ENCODE measurements at regions not wholly inside any gene's neighbourhood (a gene's known extent, or its start where the extent isn't known, plus 50 kb on each side); places are given as distances from the start of the nearest gene placed in this dataset.

GRCh38 chr4:95625020-95625419 lies 76.2 kb upstream of the UNC5C start:
- no peak for TF ChIP-seq CTCF (IDR thresholded peaks at IDR 0.05; ENCODE audit: insufficient read depth, low read depth, low read length, missing control alignments)
- no peak for DNase-seq (ENCODE audit: low read depth)
- no peak overlapping the region for H3K4me3 ChIP-seq (ENCODE audit: low read length)

GRCh38 chr4:95619525-95620443 lies 71.0 kb upstream of the UNC5C start:
- H3K4me3 ChIP-seq (ENCODE audit: low read length): no peak overlapping the region
- no peak for DNase-seq (ENCODE audit: low read depth)
- no peak for TF ChIP-seq CTCF (IDR thresholded peaks at IDR 0.05; ENCODE audit: insufficient read depth, low read depth, low read length, missing control alignments)

- no peak for DNase-seq (ENCODE audit: low read depth)
- TF ChIP-seq CTCF (IDR thresholded peaks at IDR 0.05; ENCODE audit: insufficient read depth, low read depth, low read length, missing control alignments): no peak
- no peak overlapping the region for H3K4me3 ChIP-seq (ENCODE audit: low read length)
Observed at GRCh38 chr4:95614684-95615205, 66.0 kb upstream of the UNC5C start.

GRCh38 chr4:95610061-95610569 lies 61.3 kb upstream of the UNC5C start:
- no peak for DNase-seq (ENCODE audit: low read depth)
- no peak for TF ChIP-seq CTCF (IDR thresholded peaks at IDR 0.05; ENCODE audit: insufficient read depth, low read depth, low read length, missing control alignments)
- H3K4me3 ChIP-seq (ENCODE audit: low read length): no peak overlapping the region

- no peak overlapping the region for H3K4me3 ChIP-seq (ENCODE audit: low read length)
- no peak for TF ChIP-seq CTCF (IDR thresholded peaks at IDR 0.05; ENCODE audit: insufficient read depth, low read depth, low read length, missing control alignments)
- no peak for DNase-seq (ENCODE audit: low read depth)
Observed at GRCh38 chr4:95606739-95607138, 58.0 kb upstream of the UNC5C start.

- TF ChIP-seq CTCF (IDR thresholded peaks at IDR 0.05; ENCODE audit: insufficient read depth, low read depth, low read length, missing control alignments): no peak
- no peak overlapping the region for H3K4me3 ChIP-seq (ENCODE audit: low read length)
- no peak for DNase-seq (ENCODE audit: low read depth)
Observed at GRCh38 chr4:95603393-95603792, 54.6 kb upstream of the UNC5C start.

All from epithelial cell of esophagus (primary cell).